Body of pancreas (tissue), 4 donors: ENCODE measurements at regions not wholly inside any gene's neighbourhood (a gene's known extent, or its start where the extent isn't known, plus 50 kb on each side); places are given as distances from the start of the nearest gene placed in this dataset.

Experiments used
- CTCF ChIP-seq, 7 experiments: fragments of 450-650 bp in 4 of 7; fragments of 200-600 bp in 3 of 7; sonication (generic) in 3 of 7; IDR thresholded peaks; one replicate each; pipeline ENCODE4 v1.5.1; 2016 to 2019; ENCODE audit warnings: antibody characterized with exemption in 7 of 7
- POLR2A ChIP-seq, 3 donors: fragments of 450-650 bp; IDR thresholded peaks; one replicate each; pipeline ENCODE4 v1.6.1; 2016; ENCODE audit warnings: antibody characterized with exemption in 3 of 3, mild to moderate bottlenecking in 2 of 3

GRCh38 chr5:99083197-99083596, 154.4 kb upstream of the CHD1 start:
- TF ChIP-seq CTCF (IDR thresholded peaks at IDR 0.05) (no peak), POLR2A (IDR thresholded peaks at IDR 0.05) (no peak)
